ENCODE measurements at regions not wholly inside any gene's neighbourhood (a gene's known extent, or its start where the extent isn't known, plus 50 kb on each side); places are given as distances from the start of the nearest gene placed in this dataset.
A peak's percentile ranks its signal among the peaks of the same experiment; 100 is the strongest.

DNA sequence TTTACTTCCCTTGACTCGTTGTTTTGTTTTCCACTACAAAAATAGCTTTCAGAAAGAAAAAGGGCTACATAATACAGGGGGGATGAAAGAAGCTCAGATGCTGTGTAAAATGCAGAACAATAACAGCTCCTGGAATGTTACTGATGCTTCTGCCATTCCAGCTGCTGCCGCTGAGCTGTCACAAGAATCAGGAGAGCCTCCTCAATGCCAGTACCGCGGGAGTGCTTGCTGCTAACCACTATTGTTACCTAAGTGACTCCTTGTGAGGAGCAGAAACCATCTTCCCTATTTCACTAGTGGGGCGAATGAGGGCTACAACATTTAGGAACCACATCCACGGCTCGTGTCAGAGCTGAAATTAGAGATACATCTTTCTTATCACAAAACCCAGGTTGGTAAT, 384.8 kb downstream of the GALR1 start:
- ChIA-PET CTCF (no interaction called here), POLR2A (no interaction called here)
- TF ChIP-seq SUZ12 (IDR thresholded peaks at IDR 0.05) (no peak), L3MBTL2 (conservative IDR thresholded peaks at IDR 0.05) (no peak), FOXM1 (IDR thresholded peaks at IDR 0.05; ENCODE audit: borderline replicate concordance) (no peak)
- TF ChIP-seq, protein P1, sequence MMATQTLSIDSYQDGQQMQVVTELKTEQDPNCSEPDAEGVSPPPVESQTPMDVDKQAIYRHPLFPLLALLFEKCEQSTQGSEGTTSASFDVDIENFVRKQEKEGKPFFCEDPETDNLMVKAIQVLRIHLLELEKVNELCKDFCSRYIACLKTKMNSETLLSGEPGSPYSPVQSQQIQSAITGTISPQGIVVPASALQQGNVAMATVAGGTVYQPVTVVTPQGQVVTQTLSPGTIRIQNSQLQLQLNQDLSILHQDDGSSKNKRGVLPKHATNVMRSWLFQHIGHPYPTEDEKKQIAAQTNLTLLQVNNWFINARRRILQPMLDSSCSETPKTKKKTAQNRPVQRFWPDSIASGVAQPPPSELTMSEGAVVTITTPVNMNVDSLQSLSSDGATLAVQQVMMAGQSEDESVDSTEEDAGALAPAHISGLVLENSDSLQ (IDR thresholded peaks at IDR 0.05) = no peak
- DNase-seq (ENCODE audit: extremely low spot score) = no peak

DNA sequence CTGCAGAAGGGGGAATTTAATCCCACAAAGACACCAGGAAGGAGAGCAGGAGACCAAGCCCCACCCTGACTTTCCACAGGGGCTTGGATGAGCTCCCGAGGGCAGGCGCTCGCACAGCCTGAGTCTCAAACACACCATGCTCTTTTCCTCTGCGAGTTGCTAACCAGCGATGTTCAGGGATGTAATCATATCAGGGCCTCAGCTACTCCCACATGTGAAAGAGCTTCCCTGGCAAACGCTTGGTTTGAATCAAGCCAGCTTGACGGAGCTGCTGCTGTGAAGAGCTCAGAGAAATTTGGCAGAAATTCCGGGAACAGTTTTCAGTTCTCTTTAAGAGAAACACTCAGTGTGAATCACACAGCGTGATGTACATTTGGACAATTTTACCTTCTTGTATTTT, 385.8 kb downstream of the GALR1 start:
- ChIA-PET POLR2A (no interaction called here), CTCF (no interaction called here)
- no peak for DNase-seq (ENCODE audit: extremely low spot score)
- no peak for TF ChIP-seq L3MBTL2 (conservative IDR thresholded peaks at IDR 0.05)
- no peak for TF ChIP-seq LEF1 (IDR thresholded peaks at IDR 0.05; ENCODE audit: borderline replicate concordance)
- TF ChIP-seq ARNT (IDR thresholded peaks at IDR 0.05) = no peak
- no peak for TF ChIP-seq CTBP1 (IDR thresholded peaks at IDR 0.05; ENCODE audit: borderline replicate concordance)
- TF ChIP-seq FOXA1 (IDR thresholded peaks at IDR 0.05) = no peak
- no peak for TF ChIP-seq BHLHE40 (IDR thresholded peaks at IDR 0.05; ENCODE audit: borderline replicate concordance)
- TF ChIP-seq, protein P1 (IDR thresholded peaks at IDR 0.05) = no peak
- no peak for TF ChIP-seq SUZ12 (IDR thresholded peaks at IDR 0.05)
- TF ChIP-seq TARDBP (IDR thresholded peaks at IDR 0.05) = no peak

DNA sequence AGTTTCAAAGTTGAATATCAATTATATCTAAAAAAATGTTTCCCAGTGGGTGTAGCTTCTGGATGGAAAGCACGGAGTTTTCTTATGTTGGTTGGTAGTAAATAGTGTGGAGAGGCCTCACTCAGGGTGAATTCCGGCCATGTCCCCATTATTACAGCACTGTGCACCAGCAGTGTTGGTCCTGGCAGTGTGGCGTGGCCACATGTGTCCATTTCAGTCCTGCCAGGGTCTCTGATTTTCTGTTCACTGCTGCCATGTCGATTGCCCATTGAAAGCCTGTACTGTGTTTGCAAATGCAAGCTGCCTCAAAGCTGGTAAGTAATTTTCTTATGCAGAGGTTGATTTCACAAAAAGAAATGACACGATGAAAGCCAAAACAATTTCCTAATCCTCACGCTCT, 386.2 kb downstream of the GALR1 start:
- DNase-seq (ENCODE audit: extremely low spot score) = no peak
- ChIA-PET POLR2A (no interaction called here), CTCF (no interaction called here)
- TF ChIP-seq LEF1 (IDR thresholded peaks at IDR 0.05; ENCODE audit: borderline replicate concordance) (no peak), SUZ12 (IDR thresholded peaks at IDR 0.05) (no peak), ARNT (IDR thresholded peaks at IDR 0.05) (no peak), FOXM1 (IDR thresholded peaks at IDR 0.05; ENCODE audit: borderline replicate concordance) (no peak), ZNF384 (IDR thresholded peaks at IDR 0.05) (no peak), HDGF (IDR thresholded peaks at IDR 0.05; ENCODE audit: borderline replicate concordance) (no peak), L3MBTL2 (conservative IDR thresholded peaks at IDR 0.05) (no peak), ELF4 (IDR thresholded peaks at IDR 0.05) (no peak), FOXK2 (IDR thresholded peaks at IDR 0.05) (no peak)

DNA sequence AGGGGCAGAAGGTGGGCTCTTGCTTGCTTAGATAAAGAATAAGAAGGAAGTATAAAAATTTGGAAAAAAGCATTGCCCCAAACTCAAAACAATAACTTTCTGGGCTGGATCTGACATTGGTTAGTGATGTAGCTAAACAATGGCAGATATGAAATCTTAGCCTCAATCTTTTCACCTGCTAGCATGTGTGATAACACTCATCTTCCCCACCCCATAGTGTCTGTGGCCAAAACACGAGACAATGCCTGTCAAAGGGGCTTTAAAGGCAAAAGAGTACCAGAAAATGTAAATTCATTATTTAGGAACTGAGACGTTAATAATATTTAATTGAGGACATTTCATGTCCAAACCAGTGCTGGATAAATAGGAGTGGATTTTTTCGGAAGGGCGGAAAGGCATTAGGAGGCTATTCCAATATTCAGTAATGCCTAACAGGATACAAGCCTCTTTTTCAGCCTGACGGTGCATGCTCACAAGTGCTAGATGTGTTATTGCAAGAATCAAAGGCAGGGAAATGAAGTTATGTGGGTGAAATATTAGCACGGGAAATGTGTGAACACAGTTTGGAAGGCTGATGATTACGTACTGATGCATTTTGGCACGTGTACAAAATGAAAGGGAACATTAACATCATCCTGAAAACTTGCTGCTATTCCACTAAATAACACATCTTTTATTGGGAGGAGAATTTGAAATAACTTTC, 395.7 kb downstream of the GALR1 start:
- TF ChIP-seq FOXM1 (IDR thresholded peaks at IDR 0.05; ENCODE audit: borderline replicate concordance) (no peak), TARDBP (IDR thresholded peaks at IDR 0.05) (no peak), ARNT (IDR thresholded peaks at IDR 0.05) (no peak), FOXK2 (IDR thresholded peaks at IDR 0.05) (no peak), SUZ12 (IDR thresholded peaks at IDR 0.05) (no peak), HDGF (IDR thresholded peaks at IDR 0.05; ENCODE audit: borderline replicate concordance) (no peak), BHLHE40 (IDR thresholded peaks at IDR 0.05; ENCODE audit: borderline replicate concordance) (no peak)
- CTCF ChIA-PET = no interaction called here
- DNase-seq (ENCODE audit: extremely low spot score) = no peak
- POLR2A ChIA-PET = no interaction called here

DNA sequence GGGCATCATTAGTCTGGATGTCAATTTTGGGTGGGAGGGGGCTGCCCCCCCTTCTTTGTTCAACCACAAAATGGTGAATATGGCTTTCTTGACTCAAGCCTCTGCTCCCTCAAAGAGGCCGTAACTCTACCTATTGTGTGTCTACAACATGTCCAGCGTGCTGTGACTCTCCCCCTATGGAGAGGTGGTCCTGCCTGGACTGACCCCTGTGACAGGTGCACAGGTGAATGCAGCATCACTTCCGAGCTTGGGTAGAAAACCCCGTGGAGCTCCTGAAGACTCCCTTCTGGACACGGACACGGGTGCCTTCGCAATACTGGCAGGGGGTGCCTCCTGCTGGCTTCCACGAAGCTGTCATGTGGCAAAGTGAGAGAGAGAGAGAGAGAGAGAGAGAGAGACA, 397.8 kb downstream of the GALR1 start:
- ChIA-PET CTCF (no interaction called here), POLR2A (no interaction called here)
- no peak for TF ChIP-seq CTBP1 (IDR thresholded peaks at IDR 0.05; ENCODE audit: borderline replicate concordance)
- TF ChIP-seq FOXK2 (IDR thresholded peaks at IDR 0.05) = no peak
- TF ChIP-seq ZNF384 (IDR thresholded peaks at IDR 0.05) = no peak
- no peak for TF ChIP-seq SUZ12 (IDR thresholded peaks at IDR 0.05)
- no peak for TF ChIP-seq FOXA1 (IDR thresholded peaks at IDR 0.05)
- no peak for TF ChIP-seq ELF4 (IDR thresholded peaks at IDR 0.05)
- no peak for TF ChIP-seq FOXM1 (IDR thresholded peaks at IDR 0.05; ENCODE audit: borderline replicate concordance)
- TF ChIP-seq, protein P1 (IDR thresholded peaks at IDR 0.05) = no peak
- no peak for TF ChIP-seq HDGF (IDR thresholded peaks at IDR 0.05; ENCODE audit: borderline replicate concordance)
- no peak for TF ChIP-seq NFRKB (IDR thresholded peaks at IDR 0.05)
- DNase-seq (ENCODE audit: extremely low spot score) = no peak

DNA sequence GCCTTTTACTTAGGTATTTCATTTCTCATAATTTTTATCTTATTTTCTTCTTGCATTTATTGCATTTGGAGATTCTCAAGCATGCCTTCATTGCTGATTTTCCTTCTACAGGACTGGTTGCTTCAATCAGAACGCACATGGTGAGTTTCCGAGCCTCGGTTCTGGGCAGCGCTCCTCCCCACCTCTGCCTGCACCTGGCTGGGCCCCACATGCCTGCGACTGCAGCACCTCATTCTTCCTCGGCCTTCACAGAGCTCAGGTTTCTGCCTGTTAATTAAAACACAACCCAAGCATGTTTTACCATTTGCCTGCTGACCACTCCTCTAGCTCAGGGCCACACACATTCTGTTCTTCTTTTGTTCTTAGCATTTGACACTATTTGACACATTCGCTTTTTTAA, 398.8 kb downstream of the GALR1 start:
- ChIA-PET CTCF (no interaction called here), POLR2A (no interaction called here)
- TF ChIP-seq L3MBTL2 (conservative IDR thresholded peaks at IDR 0.05) (no peak), BHLHE40 (IDR thresholded peaks at IDR 0.05; ENCODE audit: borderline replicate concordance) (no peak)
- no peak for DNase-seq (ENCODE audit: extremely low spot score)

DNA sequence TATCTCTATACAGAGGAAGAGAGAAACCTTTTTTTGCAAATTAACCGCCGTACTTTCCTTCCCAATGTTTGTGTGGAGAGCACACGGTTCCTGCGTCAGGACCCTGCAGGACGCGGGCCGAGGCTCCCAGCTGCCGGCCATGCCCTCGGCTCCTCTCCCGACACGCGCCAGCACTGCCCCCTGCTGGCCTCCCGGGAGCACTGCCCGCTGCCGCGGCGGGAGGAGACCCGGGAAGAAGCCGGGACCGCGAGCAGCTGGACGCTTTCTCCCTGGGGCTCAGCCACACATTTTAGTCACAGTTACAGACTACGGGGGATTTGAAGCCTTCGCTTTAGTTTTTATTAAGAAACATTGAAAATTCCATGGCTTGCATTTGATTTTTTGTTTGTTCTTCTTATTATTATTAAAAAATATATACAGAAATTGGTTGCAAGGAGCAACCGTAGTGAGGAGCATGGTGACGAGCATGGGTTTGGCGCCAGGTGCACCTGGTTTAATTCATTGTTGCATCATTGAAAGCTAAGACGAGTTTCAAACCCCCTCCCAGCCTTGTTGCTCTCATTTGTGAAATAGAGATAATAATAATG, 401.2 kb downstream of the GALR1 start:
- TF ChIP-seq CTBP1 (IDR thresholded peaks at IDR 0.05; ENCODE audit: borderline replicate concordance) (no peak), FOXM1 (IDR thresholded peaks at IDR 0.05; ENCODE audit: borderline replicate concordance) (no peak), TARDBP (IDR thresholded peaks at IDR 0.05) (no peak), HDGF (IDR thresholded peaks at IDR 0.05; ENCODE audit: borderline replicate concordance) (no peak), FOXA1 (IDR thresholded peaks at IDR 0.05) (no peak), ELF4 (IDR thresholded peaks at IDR 0.05) (no peak), SP1 (IDR thresholded peaks at IDR 0.05) (no peak), ZNF384 (IDR thresholded peaks at IDR 0.05) (no peak), BHLHE40 (IDR thresholded peaks at IDR 0.05; ENCODE audit: borderline replicate concordance) (no peak), SUZ12 (IDR thresholded peaks at IDR 0.05) (no peak)
- DNase-seq (ENCODE audit: extremely low spot score) = peak; percentile 76
- ChIA-PET CTCF (interaction anchor here (0.8 to 1.4 kb wide), 2 partner anchors 654 to 667 kb away, joined by 3 to 5 read pairs; no protein-coding TSS in a partner anchor), POLR2A (no interaction called here)
